ENCODE measurements at regions not wholly inside any gene's neighbourhood (a gene's known extent, or its start where the extent isn't known, plus 50 kb on each side); places are given as distances from the start of the nearest gene placed in this dataset.
"Not testable (repeated sequence)": the region's sequence is repeated elsewhere in the genome, so short reads cannot be mapped to it uniquely, and the experiment has no call there.

GRCh38 chr2:154947416-154947815, 248.9 kb downstream of the KCNJ3 start:
- not testable (repeated sequence) for TF ChIP-seq ATF1 (CRISPR knock-in tag; IDR thresholded peaks at IDR 0.05); ATF1 (tag; IDR thresholded peaks at IDR 0.05); RCOR1 (IDR thresholded peaks at IDR 0.05; ENCODE audit: borderline replicate concordance in 1 of 2, low read depth in 2 of 2, low read length in 2 of 2); ZNF407 (IDR thresholded peaks at IDR 0.05; ENCODE audit: low read depth); KLF13 (tag; IDR thresholded peaks at IDR 0.05; ENCODE audit: borderline replicate concordance, low read depth); ZNF311 (CRISPR knock-in tag; IDR thresholded peaks at IDR 0.05); ZFPM2 (CRISPR knock-in tag; IDR thresholded peaks at IDR 0.05); OTX1 (CRISPR knock-in tag; IDR thresholded peaks at IDR 0.05); E2F1 (CRISPR knock-in tag; IDR thresholded peaks at IDR 0.05); EZH2 (IDR thresholded peaks at IDR 0.05; ENCODE audit: borderline replicate concordance, low read depth, low read length); RFX7 (CRISPR knock-in tag; IDR thresholded peaks at IDR 0.05); HDAC6 (IDR thresholded peaks at IDR 0.05; ENCODE audit: low read depth, low read length); FOSL1 (tag; conservative IDR thresholded peaks at IDR 0.05); POLR2A (conservative IDR thresholded peaks at IDR 0.05)

All from K562 (cell line).